B cell (primary cell): ENCODE measurements at regions not wholly inside any gene's neighbourhood (a gene's known extent, or its start where the extent isn't known, plus 50 kb on each side); places are given as distances from the start of the nearest gene placed in this dataset.

ENCODE experiments used
- ATAC-seq: fragments of 200-7000 bp; cut with Tn5 transposase; one replicate; pipeline ENCODE4 v1.10.0; 2021; ENCODE audit warnings: low read depth, mild to moderate bottlenecking, moderate number of reproducible peaks, moderate library complexity
- CTCF ChIA-PET: fragments of 350-600 bp; sonication (Branson Sonifier 250); formaldehyde crosslinking; loops from one replicate; lab custom pipeline; 2021; ENCODE audit warnings: antibody characterized with exemption, inconsistent platforms; lab: Charles Lee
- POLR2A ChIA-PET: fragments of 350-600 bp; sonication (Branson Sonifier 250); formaldehyde crosslinking; loops from one replicate; lab custom pipeline; 2021; ENCODE audit warnings: antibody characterized with exemption; lab: Charles Lee
- DNase-seq: peaks from one replicate; pipeline ENCODE4 v3.0.0; 2013
- H2AFZ ChIP-seq: 2 replicates; pipeline ENCODE4 v1.6.1; 2012; ENCODE audit warnings: mild to moderate bottlenecking, low read depth, low read length; ENCODE audit not compliant: insufficient read depth, poor library complexity, severe bottlenecking
- H3K27ac ChIP-seq, 2 donors: 1 replicate in 1 of 2; 2 replicates in 1 of 2; pipeline ENCODE4 v1.5.1; 2012 to 2013; ENCODE audit warnings: low read length in 2 of 2, mild to moderate bottlenecking in 2 of 2, moderate library complexity in 1 of 2
- H3K27me3 ChIP-seq, 4 experiments: fragments of 200-600 bp in 1 of 4; sonication (generic) in 1 of 4; replicated peaks in 1 of 4; 1 replicate in 2 of 4; 2 replicates in 2 of 4; pipeline versions ENCODE4 v1.6.1 to v1.7.0; 2013 to 2016; ENCODE audit warnings: low read length in 3 of 4, mild to moderate bottlenecking in 2 of 4, mixed read lengths in 1 of 4, moderate library complexity in 1 of 4; ENCODE audit not compliant: insufficient read depth in 4 of 4, control insufficient read depth in 3 of 4; ENCODE audit errors: control extremely low read depth in 1 of 4
- H3K36me3 ChIP-seq, 2 experiments: replicated peaks in 1 of 2; 1 replicate in 1 of 2; 2 replicates in 1 of 2; pipeline versions ENCODE4 v1.6.1 to v1.7.1; 2013; ENCODE audit warnings: low read length in 1 of 2; ENCODE audit not compliant: insufficient read depth in 2 of 2, control insufficient read depth in 1 of 2; ENCODE audit errors: control extremely low read depth in 1 of 2, extremely low read depth in 1 of 2
- H3K4me1 ChIP-seq, 2 donors: fragments of 200-600 bp in 1 of 2; sonication (generic) in 1 of 2; 1 replicate in 1 of 2; 2 replicates in 1 of 2; pipeline versions ENCODE4 v1.5.1 to v1.6.1; 2013 to 2017; ENCODE audit warnings: low read length in 2 of 2; ENCODE audit not compliant: control insufficient read depth in 2 of 2, insufficient read depth in 2 of 2
- H3K4me2 ChIP-seq: replicated peaks from 2 replicates; pipeline ENCODE3; 2012; ENCODE audit warnings: mild to moderate bottlenecking, low read depth, low read length; ENCODE audit not compliant: poor library complexity, severe bottlenecking
- H3K4me3 ChIP-seq, 5 experiments: fragments of 200-600 bp in 1 of 5; sonication (generic) in 1 of 5; 1 replicate in 3 of 5; 2 replicates in 2 of 5; pipeline versions ENCODE4 v1.5.1 to v1.7.0; 2011 to 2016; ENCODE audit warnings: low read length in 4 of 5, mild to moderate bottlenecking in 4 of 5, low read depth in 2 of 5, control low read depth in 1 of 5, moderate library complexity in 1 of 5; ENCODE audit not compliant: insufficient read depth in 1 of 5; ENCODE audit errors: control extremely low read depth in 1 of 5, extremely low read depth in 1 of 5
- H3K79me2 ChIP-seq: fragments of 200-600 bp; sonication (generic); one replicate; pipeline ENCODE4 v1.6.0; 2016; ENCODE audit warnings: low read length; ENCODE audit not compliant: control insufficient read depth, insufficient read depth
- H3K9ac ChIP-seq: fragments of 200-600 bp; sonication (generic); 2 replicates; pipeline ENCODE4 v1.6.1; 2017; ENCODE audit warnings: mild to moderate bottlenecking, low read length, moderate library complexity
- H3K9me3 ChIP-seq, 3 donors: one replicate each; pipeline versions ENCODE4 v1.6.1 to v1.7.1; 2013; ENCODE audit warnings: low read length in 2 of 3; ENCODE audit not compliant: control insufficient read depth in 2 of 3, insufficient read depth in 1 of 3; ENCODE audit errors: control extremely low read depth in 1 of 3
- H4K20me1 ChIP-seq: 2 replicates; pipeline ENCODE4 v1.6.0; 2012; ENCODE audit warnings: mild to moderate bottlenecking, low read length; ENCODE audit not compliant: insufficient read depth, control insufficient read depth, poor library complexity, severe bottlenecking
- H3K27ac Mint-ChIP-seq: one replicate; pipeline ENCODE4 v1.8.0; 2021; ENCODE audit warnings: mixed read lengths
- H3K27me3 Mint-ChIP-seq: one replicate; pipeline ENCODE4 v1.8.0; 2021; ENCODE audit warnings: mixed read lengths
- H3K4me1 Mint-ChIP-seq: one replicate; pipeline ENCODE4 v1.8.0; 2021; ENCODE audit warnings: mixed read lengths
- H3K4me3 Mint-ChIP-seq: one replicate; pipeline ENCODE4 v1.8.0; 2021; ENCODE audit warnings: mixed read lengths
- H3K9me3 Mint-ChIP-seq: one replicate; pipeline ENCODE4 v1.8.0; 2022; ENCODE audit warnings: mixed read lengths; ENCODE audit not compliant: insufficient read depth
- CTCF ChIP-seq: fragments of 200-600 bp; IDR thresholded peaks from one replicate; pipeline ENCODE4 v1.8.0; 2022; ENCODE audit warnings: antibody characterized with exemption, mild to moderate bottlenecking
- EZH2 ChIP-seq: IDR thresholded peaks from 2 replicates; pipeline ENCODE4 v1.6.1; 2012; ENCODE audit warnings: borderline replicate concordance, low read depth, mild to moderate bottlenecking, moderate library complexity, low read length; ENCODE audit not compliant: insufficient read depth, poor library complexity, severe bottlenecking
- WGBS: methylation state at CpG from one replicate; pipeline ENCODE4 v1.1.5; 2013; ENCODE audit warnings: missing lambda C conversion rate; ENCODE audit not compliant: insufficient coverage; 5-methylcytosine and 5-hydroxymethylcytosine counted together
- intact Hi-C: fragments of 100-400 bp; cut with micrococcal nuclease; formaldehyde crosslinking; loops from one replicate; pipeline ENCODE4 v1.10.0; 2022

DNA sequence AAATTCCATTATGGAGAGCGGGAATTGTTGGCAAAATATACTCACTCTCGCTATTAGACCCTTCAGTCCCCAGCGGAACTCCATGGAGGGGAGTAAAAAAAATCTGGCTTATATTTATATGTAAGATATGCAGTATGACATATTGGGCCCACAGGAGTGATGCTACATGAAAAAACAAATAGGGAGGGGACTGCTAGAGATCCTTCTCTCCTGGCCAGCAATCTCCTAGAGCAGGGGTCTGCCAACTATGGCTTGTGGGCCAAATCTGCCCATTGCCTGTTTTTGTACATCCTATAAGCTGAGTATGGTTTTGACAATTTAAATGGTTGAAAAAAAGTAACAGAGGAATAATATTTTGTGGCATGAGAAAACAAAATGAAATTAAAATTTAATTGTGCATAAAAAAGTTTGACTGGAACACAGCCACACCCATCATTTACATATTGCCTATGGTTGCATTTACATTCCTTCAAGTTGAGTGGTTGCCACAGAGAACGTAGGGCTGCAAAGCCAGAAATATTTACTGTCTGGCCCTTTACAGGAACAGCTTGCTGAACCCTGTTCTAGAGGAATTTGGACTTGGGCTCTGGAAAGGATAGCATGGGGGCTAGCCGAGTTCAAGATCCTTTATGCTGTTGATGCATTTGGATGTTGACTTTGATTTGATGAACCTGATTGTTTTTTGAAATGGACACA, 197.3 kb upstream of the CLINT1 start:
- Histone ChIP-seq H2AFZ (no peak overlapping the region), H3K79me2 (no peaks in the 10 kb centered on the region), H3K4me2 (no peak overlapping the region), H3K4me3 (no peak overlapping the region), H3K36me3 (no peaks in the 10 kb centered on the region), H3K27ac (no peak overlapping the region), H3K9ac (no peak overlapping the region), H4K20me1 (no peaks in the 10 kb centered on the region), H3K4me1 (no peaks in the 10 kb centered on the region), H3K27me3 (peaks cover 0 to 7% (median 2%) of the 10 kb centered on the region in 4 experiments), H3K9me3 (no peaks in the 10 kb centered on the region)
- ChIA-PET CTCF (no interaction called here), POLR2A (no interaction called here)
- peaks cover 24% of the 10 kb centered on the region for H3K27me3 Mint-ChIP-seq
- H3K4me1 Mint-ChIP-seq, result no peaks in the 10 kb centered on the region
- intact Hi-C loops, result no loop called here
- no peak for ATAC-seq
- no peak for DNase-seq
- H3K4me3 Mint-ChIP-seq, result no peak overlapping the region
- no peak for TF ChIP-seq EZH2
- no peak for TF ChIP-seq CTCF
- WGBS, result 90% methylated on average over 2 of the region's 5 CpGs
- H3K9me3 Mint-ChIP-seq, result no peaks in the 10 kb centered on the region
- H3K27ac Mint-ChIP-seq, result no peak overlapping the region

- Histone ChIP-seq H4K20me1 (no peaks in the 10 kb centered on the region), H3K36me3 (no peaks in the 10 kb centered on the region), H2AFZ (no peak overlapping the region), H3K4me1 (no peaks in the 10 kb centered on the region), H3K27ac (no peak overlapping the region), H3K9me3 (no peaks in the 10 kb centered on the region), H3K9ac (no peak overlapping the region), H3K79me2 (no peaks in the 10 kb centered on the region), H3K4me2 (no peak overlapping the region), H3K27me3 (peaks cover 0 to 12% (median 2%) of the 10 kb centered on the region in 4 experiments), H3K4me3 (no peak overlapping the region)
- DNase-seq, result no peak
- ATAC-seq, result no peak
- WGBS, result no CpG with 5 or more reads among the region's 4 CpGs
- CTCF ChIA-PET, result interaction anchor here (0.7 kb wide), 1 partner anchor 1077 kb away, joined by 3 read pairs; no protein-coding TSS in a partner anchor
- POLR2A ChIA-PET, result no interaction called here
- intact Hi-C loops, result no loop called here
- peaks cover 18% of the 10 kb centered on the region for H3K27me3 Mint-ChIP-seq
- no peaks in the 10 kb centered on the region for H3K9me3 Mint-ChIP-seq
- TF ChIP-seq CTCF (no peak), EZH2 (no peak)
- no peak overlapping the region for H3K4me3 Mint-ChIP-seq
- no peaks in the 10 kb centered on the region for H3K4me1 Mint-ChIP-seq
- H3K27ac Mint-ChIP-seq, result no peak overlapping the region
Measured at GRCh38 chr5:158055111-158055501, 196.2 kb upstream of the CLINT1 start.
